ENCODE measurements at regions not wholly inside any gene's neighbourhood (a gene's known extent, or its start where the extent isn't known, plus 50 kb on each side); places are given as distances from the start of the nearest gene placed in this dataset.

DNA sequence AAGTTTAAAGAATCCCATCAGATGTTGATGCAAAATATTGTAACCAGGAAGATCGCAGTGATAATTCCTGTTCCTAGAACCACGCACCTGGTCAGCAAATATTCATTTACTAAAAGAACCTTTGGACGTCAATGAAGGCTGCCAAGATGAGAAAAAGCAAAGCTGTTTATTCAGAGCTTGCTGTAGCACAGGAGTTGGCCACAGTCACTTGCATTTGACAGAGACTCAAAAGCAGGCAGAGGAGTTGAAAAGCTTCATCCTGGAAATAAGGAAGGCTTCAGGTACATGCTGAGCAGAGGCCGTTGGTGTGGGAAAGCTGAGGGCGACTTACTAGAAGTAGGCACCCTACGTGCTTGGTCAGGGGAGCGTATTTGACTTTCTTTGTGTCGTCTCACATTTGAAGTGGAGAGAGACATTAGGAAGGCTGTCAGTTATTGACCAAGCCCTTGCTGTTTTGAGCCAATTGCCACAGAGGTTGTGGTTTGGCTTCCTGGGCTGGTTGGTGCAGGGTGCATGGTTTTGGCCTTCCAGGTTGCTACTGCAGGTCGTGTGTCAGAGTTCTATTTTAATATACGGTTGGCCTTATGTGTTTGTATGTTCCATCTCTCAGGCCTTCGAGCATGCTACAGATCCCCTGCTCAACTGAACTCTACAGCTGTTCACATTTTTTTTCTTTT, 289.6 kb downstream of the METTL4 start:
- DNase-seq (ENCODE audit: low spot score), result no peak
- TF ChIP-seq, protein P1, sequence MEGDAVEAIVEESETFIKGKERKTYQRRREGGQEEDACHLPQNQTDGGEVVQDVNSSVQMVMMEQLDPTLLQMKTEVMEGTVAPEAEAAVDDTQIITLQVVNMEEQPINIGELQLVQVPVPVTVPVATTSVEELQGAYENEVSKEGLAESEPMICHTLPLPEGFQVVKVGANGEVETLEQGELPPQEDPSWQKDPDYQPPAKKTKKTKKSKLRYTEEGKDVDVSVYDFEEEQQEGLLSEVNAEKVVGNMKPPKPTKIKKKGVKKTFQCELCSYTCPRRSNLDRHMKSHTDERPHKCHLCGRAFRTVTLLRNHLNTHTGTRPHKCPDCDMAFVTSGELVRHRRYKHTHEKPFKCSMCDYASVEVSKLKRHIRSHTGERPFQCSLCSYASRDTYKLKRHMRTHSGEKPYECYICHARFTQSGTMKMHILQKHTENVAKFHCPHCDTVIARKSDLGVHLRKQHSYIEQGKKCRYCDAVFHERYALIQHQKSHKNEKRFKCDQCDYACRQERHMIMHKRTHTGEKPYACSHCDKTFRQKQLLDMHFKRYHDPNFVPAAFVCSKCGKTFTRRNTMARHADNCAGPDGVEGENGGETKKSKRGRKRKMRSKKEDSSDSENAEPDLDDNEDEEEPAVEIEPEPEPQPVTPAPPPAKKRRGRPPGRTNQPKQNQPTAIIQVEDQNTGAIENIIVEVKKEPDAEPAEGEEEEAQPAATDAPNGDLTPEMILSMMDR (IDR thresholded peaks at IDR 0.05; ENCODE audit: extremely low read depth, missing control alignments), result no peak

DNA sequence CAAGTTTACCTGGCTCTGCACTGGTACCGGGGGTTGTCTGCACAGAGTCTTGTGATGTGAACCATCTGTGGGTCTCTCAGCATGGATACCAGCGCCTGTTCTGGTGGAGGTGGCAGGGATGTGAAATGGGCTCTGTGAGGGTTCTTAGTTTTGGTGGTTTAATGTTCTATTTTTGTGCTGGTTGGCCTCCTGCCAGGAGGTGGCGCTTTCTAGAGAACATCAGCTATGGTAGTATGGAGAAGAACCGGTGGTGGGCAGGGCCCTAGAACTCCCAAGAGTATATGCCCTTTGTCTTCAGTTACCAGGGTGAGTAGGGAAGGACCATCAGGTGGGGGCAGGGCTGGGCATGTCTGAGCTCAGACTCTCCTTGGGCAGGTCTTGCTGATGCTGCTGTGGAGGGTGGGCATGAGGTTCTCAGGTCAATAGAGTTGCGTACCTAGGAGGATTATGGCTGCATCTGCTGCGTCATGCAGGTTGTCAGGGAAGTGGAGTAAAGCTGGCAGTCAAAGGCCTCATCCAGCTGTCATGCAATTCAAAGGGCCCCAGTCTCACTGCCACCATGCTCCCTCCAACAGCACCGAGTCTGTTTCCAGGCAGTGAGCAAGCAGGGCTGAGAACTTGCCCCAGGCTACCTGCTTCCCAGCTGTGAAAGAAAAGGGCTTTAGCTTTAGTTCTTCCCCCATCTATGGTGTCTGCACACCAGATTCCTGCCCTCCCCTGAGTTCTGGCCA, 278.0 kb downstream of the METTL4 start:
- DNase-seq (ENCODE audit: low spot score), result no peak
- TF ChIP-seq, protein P1 (IDR thresholded peaks at IDR 0.05; ENCODE audit: extremely low read depth, missing control alignments), result no peak

DNA sequence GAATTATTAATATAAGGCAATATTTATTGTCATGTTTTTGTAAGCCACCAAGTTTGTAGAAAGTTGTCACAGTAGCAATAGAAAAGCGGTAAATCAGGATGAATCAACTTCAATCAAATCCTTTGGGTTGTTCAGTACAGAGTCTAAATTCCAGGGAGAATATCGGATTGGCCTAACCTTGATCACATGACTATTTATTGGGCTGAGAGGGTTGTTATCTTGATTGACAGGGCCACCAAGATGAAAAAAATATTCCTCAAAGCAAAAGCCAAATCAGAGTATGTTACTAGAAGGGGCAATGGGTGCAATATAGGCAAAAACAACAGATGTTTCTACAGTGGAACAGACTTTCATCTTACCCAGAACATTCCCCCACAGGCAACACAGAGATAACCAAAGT, 270.0 kb downstream of the METTL4 start:
- TF ChIP-seq, protein P1 (IDR thresholded peaks at IDR 0.05; ENCODE audit: extremely low read depth, missing control alignments), result no peak
- no peak for DNase-seq (ENCODE audit: low spot score)

DNA sequence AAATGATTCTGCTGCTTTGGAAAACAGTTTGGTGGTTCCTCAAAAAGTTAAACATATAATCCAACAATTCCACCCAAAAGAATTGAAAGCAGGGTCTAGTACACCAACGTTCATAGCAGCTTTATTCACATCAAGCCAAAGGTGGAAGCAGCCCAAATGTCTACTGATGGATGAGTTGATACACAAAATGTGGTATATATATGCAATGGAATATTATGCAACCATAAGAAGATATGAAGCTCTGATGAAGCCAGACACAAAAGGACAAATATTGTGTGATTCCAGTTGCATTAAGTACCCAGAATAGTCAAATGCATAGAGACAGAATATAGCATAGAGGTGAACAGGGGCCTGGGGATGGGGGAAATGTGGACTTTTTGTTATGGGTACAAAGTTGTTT, 269.3 kb downstream of the METTL4 start:
- DNase-seq (ENCODE audit: low spot score), result no peak
- TF ChIP-seq, protein P1 (IDR thresholded peaks at IDR 0.05; ENCODE audit: extremely low read depth, missing control alignments), result no peak

DNA sequence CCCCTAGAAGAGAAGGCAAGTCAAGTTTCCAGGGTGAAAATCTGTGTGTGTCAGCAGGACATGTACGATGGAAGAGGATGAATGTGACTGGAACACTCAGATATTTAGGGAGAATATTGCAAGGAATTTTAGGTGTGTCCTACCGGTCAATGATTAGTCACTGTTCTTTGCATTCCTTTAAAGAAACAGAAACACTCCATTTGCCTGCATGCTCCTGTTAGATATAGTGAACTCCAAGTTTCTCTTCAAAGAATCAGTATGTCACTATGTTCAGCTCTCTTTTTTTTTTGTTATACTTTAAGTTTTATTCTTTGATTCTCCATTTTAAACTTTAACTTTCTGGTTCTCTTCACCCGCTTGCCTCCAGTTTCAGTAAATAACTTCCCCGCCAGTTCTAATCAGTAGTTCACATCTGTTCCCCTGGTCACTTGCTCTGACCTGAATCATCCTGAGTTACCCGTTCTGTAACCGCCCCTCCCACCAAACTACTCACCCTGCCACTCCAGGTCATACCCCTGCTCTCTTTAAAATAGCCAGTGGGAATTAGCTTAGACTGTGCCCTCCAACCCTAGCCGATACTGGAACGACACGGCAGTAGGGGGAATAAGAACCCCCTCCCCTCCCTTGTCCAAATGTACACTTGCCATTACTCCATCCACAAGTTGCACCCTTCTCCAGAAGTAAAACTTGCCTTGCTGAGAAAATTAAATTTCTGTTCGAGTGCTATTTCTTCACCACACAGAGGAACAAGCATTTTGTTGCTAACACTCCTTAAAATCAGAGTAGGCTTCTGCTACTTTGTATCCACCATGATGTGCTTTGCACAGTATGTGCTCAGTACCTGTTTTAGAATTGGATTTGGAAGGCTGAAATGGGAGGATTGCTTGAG, 268.4 kb downstream of the METTL4 start:
- TF ChIP-seq, protein P1 (IDR thresholded peaks at IDR 0.05; ENCODE audit: extremely low read depth, missing control alignments), result no peak
- no peak for DNase-seq (ENCODE audit: low spot score)

DNA sequence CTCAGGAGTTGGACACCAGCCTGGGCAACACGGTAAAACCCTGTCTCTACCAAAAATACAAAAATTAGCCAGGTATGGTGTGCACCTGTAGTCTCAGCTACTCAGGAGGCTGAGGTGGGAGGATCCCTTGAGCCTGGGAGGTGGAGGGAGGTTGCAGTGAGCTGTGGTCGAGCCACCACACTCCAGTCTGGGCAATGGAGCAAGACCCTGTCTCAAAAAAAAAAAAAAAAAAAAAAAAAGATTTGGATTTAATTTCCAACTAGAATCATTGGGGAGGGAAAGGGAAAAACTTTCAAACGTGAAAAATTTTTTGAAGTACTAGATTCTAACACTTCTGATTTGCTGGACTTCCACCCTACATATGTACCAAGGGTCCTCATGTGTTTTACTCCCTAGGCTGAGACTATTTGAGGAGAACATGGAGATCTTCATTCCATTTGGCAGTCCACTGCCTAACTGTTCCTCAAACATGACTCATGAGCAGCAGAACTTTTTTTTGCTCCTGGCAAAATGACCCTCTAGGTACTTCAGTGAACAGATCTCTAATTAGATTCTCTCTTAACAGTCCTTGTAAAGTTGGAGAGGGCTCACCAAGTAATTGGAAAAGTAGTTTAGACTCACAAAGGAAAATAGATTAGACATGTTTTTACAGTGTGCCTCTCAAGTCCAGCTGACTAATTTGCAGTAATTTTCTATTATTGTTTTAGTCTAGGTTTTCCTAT, 267.6 kb downstream of the METTL4 start:
- TF ChIP-seq, protein P1 (IDR thresholded peaks at IDR 0.05; ENCODE audit: extremely low read depth, missing control alignments), result no peak
- DNase-seq (ENCODE audit: low spot score), result no peak

Measured in GM20000 (cell line).